ENCODE measurements at regions not wholly inside any gene's neighbourhood (a gene's known extent, or its start where the extent isn't known, plus 50 kb on each side); places are given as distances from the start of the nearest gene placed in this dataset.

DNA sequence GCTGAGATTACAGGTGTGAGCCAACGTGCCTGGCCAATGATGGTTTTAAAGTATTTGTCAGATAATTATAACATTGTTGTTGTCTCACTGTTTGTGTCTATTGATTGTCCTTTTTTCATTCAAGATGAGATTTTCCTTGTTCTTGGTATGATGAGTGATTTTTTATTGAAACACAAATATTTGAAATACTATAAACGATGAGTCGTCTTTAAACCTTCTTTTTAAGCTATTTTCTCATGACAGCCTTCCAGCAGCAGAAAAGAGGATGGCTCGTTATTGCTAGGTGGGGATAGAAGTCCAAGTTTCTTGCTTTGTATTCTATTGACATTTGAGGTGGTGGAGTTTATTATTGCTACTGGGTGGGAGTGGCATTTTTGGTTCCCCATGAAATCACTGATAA is 61.7 kb upstream of the MDFIC2 start:
- TF ChIP-seq, protein P1, sequence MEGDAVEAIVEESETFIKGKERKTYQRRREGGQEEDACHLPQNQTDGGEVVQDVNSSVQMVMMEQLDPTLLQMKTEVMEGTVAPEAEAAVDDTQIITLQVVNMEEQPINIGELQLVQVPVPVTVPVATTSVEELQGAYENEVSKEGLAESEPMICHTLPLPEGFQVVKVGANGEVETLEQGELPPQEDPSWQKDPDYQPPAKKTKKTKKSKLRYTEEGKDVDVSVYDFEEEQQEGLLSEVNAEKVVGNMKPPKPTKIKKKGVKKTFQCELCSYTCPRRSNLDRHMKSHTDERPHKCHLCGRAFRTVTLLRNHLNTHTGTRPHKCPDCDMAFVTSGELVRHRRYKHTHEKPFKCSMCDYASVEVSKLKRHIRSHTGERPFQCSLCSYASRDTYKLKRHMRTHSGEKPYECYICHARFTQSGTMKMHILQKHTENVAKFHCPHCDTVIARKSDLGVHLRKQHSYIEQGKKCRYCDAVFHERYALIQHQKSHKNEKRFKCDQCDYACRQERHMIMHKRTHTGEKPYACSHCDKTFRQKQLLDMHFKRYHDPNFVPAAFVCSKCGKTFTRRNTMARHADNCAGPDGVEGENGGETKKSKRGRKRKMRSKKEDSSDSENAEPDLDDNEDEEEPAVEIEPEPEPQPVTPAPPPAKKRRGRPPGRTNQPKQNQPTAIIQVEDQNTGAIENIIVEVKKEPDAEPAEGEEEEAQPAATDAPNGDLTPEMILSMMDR (conservative IDR thresholded peaks at IDR 0.05) = no peak
- TF ChIP-seq ZFX (IDR thresholded peaks at IDR 0.05) = no peak

Measured in C4-2B (cell line).